Renal cortex interstitium (tissue), 11 donors: ENCODE measurements at regions not wholly inside any gene's neighbourhood (a gene's known extent, or its start where the extent isn't known, plus 50 kb on each side); places are given as distances from the start of the nearest gene placed in this dataset.

Experiments
- DNase-seq, 11 donors: peaks; one replicate each; pipeline ENCODE4 v3.0.0-alpha.2; 2013; ENCODE audit warnings: low read depth in 9 of 11, low spot score in 4 of 11; ENCODE audit errors: extremely low read depth in 1 of 11

DNA sequence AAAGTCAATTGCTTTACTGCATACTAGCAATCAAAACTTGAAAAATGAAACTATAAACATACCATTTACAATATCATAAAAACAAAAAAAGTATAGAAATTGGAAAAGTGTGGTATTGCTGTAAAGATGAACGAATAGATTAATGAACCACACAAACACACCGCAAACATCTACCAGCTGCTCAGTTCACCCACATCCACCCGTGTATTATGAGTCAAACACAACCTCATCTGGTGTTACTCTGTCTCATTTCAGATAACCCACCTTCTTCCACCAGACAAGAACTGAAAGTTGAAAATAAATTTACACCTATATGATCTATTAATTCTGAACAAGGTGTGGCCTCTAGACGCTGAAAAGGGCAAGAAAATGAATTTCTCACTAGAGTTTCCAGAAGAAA is 53.3 kb downstream of the BLID start:
- no peak for DNase-seq

DNA sequence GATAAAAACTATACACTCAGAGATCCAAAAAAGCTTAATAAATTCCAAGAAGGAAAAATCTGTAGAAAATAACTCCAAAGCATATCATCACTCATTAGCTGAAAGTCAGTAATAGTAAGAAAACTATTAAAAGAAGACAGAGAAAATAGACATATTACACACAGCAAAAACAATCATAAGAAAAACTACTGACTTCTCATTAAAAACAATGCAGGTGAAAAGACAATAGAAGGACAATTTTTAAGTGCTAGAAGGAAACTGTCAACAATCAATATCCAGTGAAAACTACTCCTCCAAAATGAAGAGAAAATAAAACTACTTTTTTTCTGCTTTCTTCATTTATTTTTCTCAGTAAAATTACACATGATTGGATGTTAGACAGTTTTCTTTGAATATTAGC is 56.5 kb downstream of the BLID start:
- no peak for DNase-seq

- no peak for DNase-seq
Observed at GRCh38 chr11:122050021-122050690, 65.9 kb downstream of the BLID start.

- no peak for DNase-seq
Observed at GRCh38 chr11:122048401-122048800, 67.6 kb downstream of the BLID start.

- DNase-seq, result no peak
Observed at GRCh38 chr11:122046846-122047245, 69.2 kb downstream of the BLID start.

GRCh38 chr11:122046438-122046837 is 69.6 kb downstream of the BLID start:
- no peak for DNase-seq

DNA sequence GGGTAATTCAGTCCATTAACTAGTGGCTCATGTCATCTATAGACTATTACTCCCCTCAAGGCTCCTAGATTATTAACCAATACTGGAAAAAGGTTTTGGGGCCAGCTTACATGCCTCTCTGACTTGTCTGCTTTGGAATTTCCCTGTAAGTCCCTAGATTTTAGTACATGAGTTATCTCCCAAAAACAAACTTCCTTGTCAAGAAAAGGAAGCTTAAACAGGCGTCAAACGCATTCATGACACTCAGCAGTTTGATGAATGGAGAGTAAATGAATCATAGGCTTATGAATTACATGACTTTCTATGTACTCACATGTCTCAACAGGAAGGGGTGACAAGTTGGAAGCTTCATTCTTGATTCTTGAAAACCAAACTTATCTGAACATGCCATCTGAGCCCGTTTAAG is 70.8 kb downstream of the BLID start:
- DNase-seq, result no peak

DNA sequence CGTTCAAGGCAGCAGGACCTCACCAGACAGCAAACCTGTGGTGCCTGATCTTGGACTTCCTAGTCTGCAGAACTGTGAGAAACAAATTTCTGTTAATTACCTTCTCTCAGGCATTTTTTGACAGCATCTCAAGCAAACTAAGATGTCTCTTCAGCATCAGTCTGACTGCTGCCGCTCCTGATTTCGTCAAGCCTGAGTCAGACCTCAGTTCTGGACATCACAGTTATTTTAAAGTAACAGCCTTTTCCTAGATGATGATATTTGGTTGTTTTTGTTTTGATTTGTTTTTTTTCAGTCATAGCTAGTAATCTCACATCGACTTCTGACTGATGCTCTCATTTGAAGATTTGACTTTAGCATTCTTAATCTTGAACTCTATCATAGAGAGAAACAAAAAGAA is 71.9 kb downstream of the BLID start:
- no peak for DNase-seq

GRCh38 chr11:122042981-122043380 is 73.0 kb downstream of the BLID start:
- no peak for DNase-seq

DNA sequence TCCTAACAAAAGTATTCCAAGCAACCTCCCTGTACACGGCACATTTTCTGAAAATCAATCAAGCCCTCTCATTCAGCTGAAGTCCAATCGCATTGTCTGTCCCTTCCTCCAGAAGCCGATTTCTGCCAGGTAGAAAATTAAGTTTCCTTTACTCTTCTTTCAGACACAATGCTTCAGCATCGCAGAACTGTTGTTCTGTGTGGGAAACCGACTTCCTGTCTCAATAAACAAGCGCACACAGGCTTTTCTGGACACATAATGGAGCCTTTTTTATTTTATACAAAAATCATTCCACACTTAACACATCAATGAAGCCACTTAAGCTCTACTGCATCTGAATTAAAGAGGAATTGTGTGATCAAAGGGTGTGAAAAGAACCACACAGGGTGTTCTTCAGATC is 75.6 kb downstream of the BLID start:
- no peak for DNase-seq

- peak in 1 of 11 donors; percentile 6 for DNase-seq
Observed at GRCh38 chr11:122038543-122038942, 77.5 kb downstream of the BLID start.

DNA sequence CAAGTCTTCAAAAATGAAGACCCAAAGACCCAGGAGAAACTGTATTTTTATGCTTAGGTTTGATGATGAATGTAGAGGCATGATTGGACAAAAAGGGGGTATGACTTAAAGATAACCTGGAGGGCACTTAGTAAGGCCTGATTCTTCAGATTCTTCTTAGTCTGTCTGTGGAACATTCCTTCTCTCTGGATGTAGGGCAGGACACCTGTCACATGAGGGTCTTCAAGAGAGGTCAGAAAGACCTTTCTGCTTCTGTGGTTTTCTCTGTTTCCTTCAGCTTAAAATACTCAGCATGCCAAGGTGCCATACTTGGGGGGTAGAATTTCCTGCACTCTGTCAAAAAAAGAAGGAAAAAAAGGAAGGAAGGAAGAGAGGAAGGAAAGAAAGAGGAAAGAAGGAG is 78.1 kb downstream of the BLID start:
- DNase-seq, result no peak

- DNase-seq, result no peak
Observed at GRCh38 chr11:122036493-122036892, 79.5 kb downstream of the BLID start.

DNA sequence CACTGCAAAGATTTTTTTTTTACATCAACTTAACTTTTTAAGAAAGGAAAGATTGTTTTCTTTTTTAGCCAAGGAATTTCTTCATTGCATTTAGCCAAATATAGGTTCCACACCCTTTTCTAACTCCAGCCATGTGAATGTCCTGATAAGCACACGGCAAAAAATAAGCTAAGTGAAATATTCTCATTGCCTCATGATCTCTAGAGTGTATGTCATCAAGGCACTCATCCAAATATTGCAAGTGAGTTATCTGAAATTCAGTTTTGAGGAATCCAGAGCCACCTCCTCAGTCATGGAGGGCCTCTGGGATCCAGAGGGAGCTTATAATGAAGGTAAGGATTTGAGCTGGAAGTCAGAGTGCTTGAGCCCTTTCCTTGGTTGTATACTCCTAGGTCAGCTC is 80.0 kb downstream of the BLID start:
- no peak for DNase-seq

- DNase-seq, result no peak
Observed at GRCh38 chr11:122033631-122034030, 82.4 kb downstream of the BLID start.

DNA sequence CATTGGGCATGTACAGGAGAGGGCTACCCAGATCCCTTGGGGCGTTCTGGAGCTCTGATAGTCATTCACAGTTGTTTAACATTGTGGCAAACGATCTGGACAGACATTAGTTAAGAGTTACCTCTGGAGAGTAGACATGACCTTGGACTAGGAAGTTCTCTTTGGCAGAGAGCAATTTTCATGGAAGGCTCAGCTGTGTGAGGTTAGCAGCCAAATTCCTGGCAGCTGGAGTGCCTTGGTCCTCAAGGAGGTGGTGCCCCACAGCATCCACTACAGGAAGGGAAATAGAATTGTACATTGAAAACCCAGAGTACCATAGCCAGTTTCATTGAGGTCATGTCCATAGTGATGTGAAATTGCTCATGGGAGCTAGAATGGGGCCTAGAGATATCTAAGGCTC is 82.8 kb downstream of the BLID start:
- DNase-seq, result no peak

GRCh38 chr11:122032317-122032716 is 83.7 kb downstream of the BLID start:
- no peak for DNase-seq

DNA sequence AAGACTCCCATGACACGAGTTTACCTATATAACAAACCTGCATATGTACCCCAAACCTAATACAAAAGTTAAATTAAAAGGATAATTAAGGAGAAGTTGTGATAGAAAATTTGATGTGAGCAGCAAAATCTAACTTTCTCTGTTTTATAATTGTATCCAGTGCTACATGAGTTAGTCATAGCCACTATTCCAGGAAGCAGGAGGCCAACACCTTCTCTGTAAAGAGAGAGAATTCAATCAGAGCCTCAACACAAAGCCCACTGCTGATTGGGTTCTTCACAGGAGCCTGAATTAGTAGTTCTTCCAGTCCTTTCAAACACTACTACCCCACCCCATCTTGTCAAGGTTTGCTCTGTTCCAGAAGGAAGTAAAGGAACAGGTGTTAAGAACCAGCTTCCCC is 84.2 kb downstream of the BLID start:
- no peak for DNase-seq

DNA sequence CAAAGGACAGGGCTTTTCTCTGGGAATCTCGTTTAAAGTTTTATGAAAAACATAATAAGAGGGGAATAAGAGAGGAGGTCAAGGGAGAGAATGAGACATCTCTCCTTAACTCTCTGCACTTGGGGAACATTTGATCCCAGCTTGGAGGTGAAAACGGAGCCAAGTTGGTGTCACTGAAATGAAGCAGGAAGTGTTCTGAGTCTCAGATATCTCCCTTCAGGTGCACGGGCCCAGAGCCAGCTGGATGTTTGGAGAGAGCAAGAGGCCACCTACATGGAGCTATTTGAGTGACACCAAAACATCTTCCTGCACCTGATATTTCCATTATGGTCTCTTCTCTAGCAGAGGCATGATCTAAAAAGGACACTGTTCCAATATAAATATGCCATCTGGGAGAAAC is 85.7 kb downstream of the BLID start:
- no peak for DNase-seq

- DNase-seq, result no peak
Observed at GRCh38 chr11:122028545-122028944, 87.5 kb downstream of the BLID start.

DNA sequence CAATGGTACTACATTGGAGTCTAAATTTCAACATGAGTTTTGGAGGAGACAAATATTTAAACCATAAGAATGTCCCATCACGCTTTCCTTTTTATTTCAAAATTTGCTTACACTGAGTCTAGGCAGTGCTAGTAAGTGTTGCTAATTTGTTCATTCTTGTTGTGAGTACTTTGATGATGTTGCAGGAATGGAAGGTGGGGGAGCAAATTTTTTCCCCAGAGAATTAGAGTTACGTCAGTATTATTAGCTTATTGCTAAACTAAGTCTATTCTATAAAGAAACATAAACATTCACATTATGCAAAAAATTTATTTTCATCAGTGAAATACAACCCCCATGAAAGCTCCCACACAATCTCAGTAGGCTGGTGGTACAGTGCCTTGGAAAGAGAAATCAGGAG is 88.0 kb downstream of the BLID start:
- DNase-seq, result no peak

- no peak for DNase-seq
Observed at GRCh38 chr11:122025757-122026156, 90.3 kb downstream of the BLID start.
